Upper lobe of left lung (tissue), 4 donors: ENCODE measurements at regions not wholly inside any gene's neighbourhood (a gene's known extent, or its start where the extent isn't known, plus 50 kb on each side); places are given as distances from the start of the nearest gene placed in this dataset.

Experiments
- POLR2A ChIP-seq, 4 donors: fragments of 450-650 bp; IDR thresholded peaks; one replicate each; pipeline ENCODE4 v1.5.1; 2016 to 2017; ENCODE audit warnings: antibody characterized with exemption in 4 of 4, mild to moderate bottlenecking in 2 of 4
- TF ChIP-seq, protein P1 (sequence below), 6 experiments: fragments of 450-650 bp in 4 of 6; fragments of 200-600 bp in 2 of 6; sonication (generic) in 2 of 6; IDR thresholded peaks; one replicate each; pipeline ENCODE4 v1.5.1; 2016 to 2019; ENCODE audit warnings: antibody characterized with exemption in 6 of 6

GRCh38 chr11:119795690-119796089, 66.7 kb upstream of the NECTIN1 start:
- TF ChIP-seq, protein P1, sequence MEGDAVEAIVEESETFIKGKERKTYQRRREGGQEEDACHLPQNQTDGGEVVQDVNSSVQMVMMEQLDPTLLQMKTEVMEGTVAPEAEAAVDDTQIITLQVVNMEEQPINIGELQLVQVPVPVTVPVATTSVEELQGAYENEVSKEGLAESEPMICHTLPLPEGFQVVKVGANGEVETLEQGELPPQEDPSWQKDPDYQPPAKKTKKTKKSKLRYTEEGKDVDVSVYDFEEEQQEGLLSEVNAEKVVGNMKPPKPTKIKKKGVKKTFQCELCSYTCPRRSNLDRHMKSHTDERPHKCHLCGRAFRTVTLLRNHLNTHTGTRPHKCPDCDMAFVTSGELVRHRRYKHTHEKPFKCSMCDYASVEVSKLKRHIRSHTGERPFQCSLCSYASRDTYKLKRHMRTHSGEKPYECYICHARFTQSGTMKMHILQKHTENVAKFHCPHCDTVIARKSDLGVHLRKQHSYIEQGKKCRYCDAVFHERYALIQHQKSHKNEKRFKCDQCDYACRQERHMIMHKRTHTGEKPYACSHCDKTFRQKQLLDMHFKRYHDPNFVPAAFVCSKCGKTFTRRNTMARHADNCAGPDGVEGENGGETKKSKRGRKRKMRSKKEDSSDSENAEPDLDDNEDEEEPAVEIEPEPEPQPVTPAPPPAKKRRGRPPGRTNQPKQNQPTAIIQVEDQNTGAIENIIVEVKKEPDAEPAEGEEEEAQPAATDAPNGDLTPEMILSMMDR (IDR thresholded peaks at IDR 0.05) = no peak
- no peak for TF ChIP-seq POLR2A (IDR thresholded peaks at IDR 0.05)
